ENCODE measurements at regions not wholly inside any gene's neighbourhood (a gene's known extent, or its start where the extent isn't known, plus 50 kb on each side); places are given as distances from the start of the nearest gene placed in this dataset.

GRCh38 chr14:51544901-51545300 lies 106.8 kb upstream of the FRMD6 start:
- ChIA-PET POLR2A (no interaction called here), CTCF (interaction anchor here (0.6 kb wide), 1 partner anchor 243 kb away, joined by 3 read pairs; no protein-coding TSS in a partner anchor)
- DNase-seq = no peak
- Mint-ChIP-seq H3K27ac (no peak overlapping the region), H3K27me3 (peaks cover 6% of the 10 kb centered on the region), H3K36me3 (ENCODE audit: low read depth) (no peaks in the 10 kb centered on the region), H3K9me3 (ENCODE audit: low read depth) (no peaks in the 10 kb centered on the region), H3K4me3 (no peak overlapping the region), H3K4me1 (no peaks in the 10 kb centered on the region)
- no peak for ATAC-seq
- intact Hi-C loops (cut with DNase I, micrococcal nuclease) = no loop called here

- H3K27ac Mint-ChIP-seq = no peak overlapping the region
- intact Hi-C loops (cut with DNase I, micrococcal nuclease) = no loop called here
- no peaks in the 10 kb centered on the region for H3K4me1 Mint-ChIP-seq
- ATAC-seq (no peak), DNase-seq (no peak)
- H3K9me3 Mint-ChIP-seq (ENCODE audit: low read depth) = no peaks in the 10 kb centered on the region
- H3K36me3 Mint-ChIP-seq (ENCODE audit: low read depth) = no peaks in the 10 kb centered on the region
- peaks cover 4% of the 10 kb centered on the region for H3K27me3 Mint-ChIP-seq
- H3K4me3 Mint-ChIP-seq = no peak overlapping the region
- ChIA-PET POLR2A (no interaction called here), CTCF (interaction anchor here (0.6 kb wide), 1 partner anchor 242 kb away, joined by 3 read pairs; no protein-coding TSS in a partner anchor)
Measured at GRCh38 chr14:51545396-51545795, 106.3 kb upstream of the FRMD6 start.

GRCh38 chr14:51546099-51546498 lies 105.6 kb upstream of the FRMD6 start:
- intact Hi-C loops (cut with DNase I, micrococcal nuclease) = no loop called here
- ATAC-seq = no peak
- Mint-ChIP-seq H3K27me3 (peaks cover 7% of the 10 kb centered on the region), H3K9me3 (ENCODE audit: low read depth) (no peaks in the 10 kb centered on the region), H3K36me3 (ENCODE audit: low read depth) (no peaks in the 10 kb centered on the region), H3K27ac (no peak overlapping the region), H3K4me3 (no peak overlapping the region), H3K4me1 (no peaks in the 10 kb centered on the region)
- ChIA-PET CTCF (no interaction called here), POLR2A (no interaction called here)
- no peak for DNase-seq

GRCh38 chr14:51546603-51547258 lies 105.0 kb upstream of the FRMD6 start:
- Mint-ChIP-seq H3K4me3 (no peak overlapping the region), H3K27me3 (peaks cover 6% of the 10 kb centered on the region), H3K36me3 (ENCODE audit: low read depth) (no peaks in the 10 kb centered on the region), H3K27ac (no peak overlapping the region), H3K4me1 (no peaks in the 10 kb centered on the region), H3K9me3 (ENCODE audit: low read depth) (no peaks in the 10 kb centered on the region)
- ChIA-PET CTCF (interaction anchor here (0.7 kb wide), 1 partner anchor 246 kb away, joined by 3 read pairs; no protein-coding TSS in a partner anchor), POLR2A (no interaction called here)
- intact Hi-C loops (cut with DNase I, micrococcal nuclease) = no loop called here
- DNase-seq = no peak
- no peak for ATAC-seq

GRCh38 chr14:51547260-51547659 lies 104.5 kb upstream of the FRMD6 start:
- DNase-seq (no peak), ATAC-seq (no peak)
- no peaks in the 10 kb centered on the region for H3K9me3 Mint-ChIP-seq (ENCODE audit: low read depth)
- H3K4me1 Mint-ChIP-seq = no peaks in the 10 kb centered on the region
- CTCF ChIA-PET = no interaction called here
- H3K27me3 Mint-ChIP-seq = peaks cover 6% of the 10 kb centered on the region
- no peak overlapping the region for H3K27ac Mint-ChIP-seq
- H3K36me3 Mint-ChIP-seq (ENCODE audit: low read depth) = no peaks in the 10 kb centered on the region
- POLR2A ChIA-PET = interaction anchor here (0.6 kb wide), 1 partner anchor 164 kb away, joined by 3 read pairs; no protein-coding TSS in a partner anchor
- no peak overlapping the region for H3K4me3 Mint-ChIP-seq
- intact Hi-C loops (cut with DNase I, micrococcal nuclease) = no loop called here

GRCh38 chr14:51547701-51548100 lies 104.0 kb upstream of the FRMD6 start:
- Mint-ChIP-seq H3K4me1 (no peaks in the 10 kb centered on the region), H3K4me3 (no peak overlapping the region), H3K27me3 (peaks cover 6% of the 10 kb centered on the region), H3K36me3 (ENCODE audit: low read depth) (no peaks in the 10 kb centered on the region), H3K27ac (no peak overlapping the region), H3K9me3 (ENCODE audit: low read depth) (no peaks in the 10 kb centered on the region)
- ATAC-seq (no peak), DNase-seq (no peak)
- POLR2A ChIA-PET = interaction anchor here (0.6 kb wide), 1 partner anchor 165 kb away, joined by 3 read pairs; no protein-coding TSS in a partner anchor
- CTCF ChIA-PET = no interaction called here
- intact Hi-C loops (cut with DNase I, micrococcal nuclease) = no loop called here

- H3K4me3 Mint-ChIP-seq = no peak overlapping the region
- ATAC-seq = no peak
Measured at GRCh38 chr14:51548187-51548586, 103.5 kb upstream of the FRMD6 start.

GRCh38 chr14:51550636-51551035 lies 101.1 kb upstream of the FRMD6 start:
- POLR2A ChIA-PET = no interaction called here

More at GRCh38 chr14:51548187-51548586, 103.5 kb upstream of the FRMD6 start:
- CTCF ChIA-PET = no interaction called here
- DNase-seq = no peak
- Mint-ChIP-seq H3K4me1 (no peaks in the 10 kb centered on the region), H3K27me3 (peaks cover 6% of the 10 kb centered on the region), H3K27ac (no peak overlapping the region), H3K9me3 (ENCODE audit: low read depth) (no peaks in the 10 kb centered on the region), H3K36me3 (ENCODE audit: low read depth) (no peaks in the 10 kb centered on the region)
- POLR2A ChIA-PET = no interaction called here
- intact Hi-C loops (cut with DNase I, micrococcal nuclease) = no loop called here

GRCh38 chr14:51552275-51552674 lies 99.4 kb upstream of the FRMD6 start:
- DNase-seq (no peak), ATAC-seq (no peak)
- peaks cover 6% of the 10 kb centered on the region for H3K27me3 Mint-ChIP-seq
- no peaks in the 10 kb centered on the region for H3K9me3 Mint-ChIP-seq (ENCODE audit: low read depth)
- H3K4me3 Mint-ChIP-seq = no peak overlapping the region
- H3K4me1 Mint-ChIP-seq = no peaks in the 10 kb centered on the region
- no peak overlapping the region for H3K27ac Mint-ChIP-seq
- intact Hi-C loops (cut with DNase I, micrococcal nuclease) = no loop called here
- no peaks in the 10 kb centered on the region for H3K36me3 Mint-ChIP-seq (ENCODE audit: low read depth)
- POLR2A ChIA-PET = no interaction called here
- CTCF ChIA-PET = interaction anchor here (0.6 to 1.0 kb wide), 2 partner anchors 32 to 88 kb away, joined by 3 to 4 read pairs; no protein-coding TSS in a partner anchor

More at GRCh38 chr14:51550636-51551035, 101.1 kb upstream of the FRMD6 start:
- Mint-ChIP-seq H3K4me3 (no peak overlapping the region), H3K36me3 (ENCODE audit: low read depth) (no peaks in the 10 kb centered on the region), H3K4me1 (no peaks in the 10 kb centered on the region), H3K9me3 (ENCODE audit: low read depth) (no peaks in the 10 kb centered on the region), H3K27ac (no peak overlapping the region), H3K27me3 (peaks cover 6% of the 10 kb centered on the region)
- CTCF ChIA-PET = no interaction called here
- DNase-seq = no peak
- ATAC-seq = no peak
- intact Hi-C loops (cut with DNase I, micrococcal nuclease) = no loop called here

GRCh38 chr14:51552768-51553404 lies 98.8 kb upstream of the FRMD6 start:
- ChIA-PET CTCF (interaction anchor here (0.6 to 1.4 kb wide), 3 partner anchors 32 to 184 kb away, joined by 3 to 4 read pairs (median 3); no protein-coding TSS in a partner anchor), POLR2A (no interaction called here)
- ATAC-seq = no peak
- Mint-ChIP-seq H3K27ac (no peak overlapping the region), H3K27me3 (peaks cover 4% of the 10 kb centered on the region), H3K4me3 (no peak overlapping the region), H3K9me3 (ENCODE audit: low read depth) (no peaks in the 10 kb centered on the region), H3K4me1 (no peaks in the 10 kb centered on the region), H3K36me3 (ENCODE audit: low read depth) (no peaks in the 10 kb centered on the region)
- DNase-seq = no peak
- intact Hi-C loops (cut with DNase I, micrococcal nuclease) = no loop called here

- Mint-ChIP-seq H3K27ac (no peak overlapping the region), H3K36me3 (ENCODE audit: low read depth) (no peaks in the 10 kb centered on the region), H3K4me3 (no peak overlapping the region), H3K27me3 (peaks cover 4% of the 10 kb centered on the region), H3K9me3 (ENCODE audit: low read depth) (no peaks in the 10 kb centered on the region), H3K4me1 (no peaks in the 10 kb centered on the region)
- no peak for DNase-seq
- ChIA-PET POLR2A (interaction anchor here (0.6 kb wide), 1 partner anchor 225 kb away, joined by 4 read pairs; no protein-coding TSS in a partner anchor), CTCF (no interaction called here)
- no peak for ATAC-seq
- intact Hi-C loops (cut with DNase I, micrococcal nuclease) = no loop called here
Measured at GRCh38 chr14:51554339-51554920, 97.3 kb upstream of the FRMD6 start.

- Mint-ChIP-seq H3K4me1 (no peaks in the 10 kb centered on the region), H3K27ac (no peak overlapping the region), H3K9me3 (ENCODE audit: low read depth) (no peaks in the 10 kb centered on the region), H3K4me3 (no peak overlapping the region), H3K36me3 (ENCODE audit: low read depth) (no peaks in the 10 kb centered on the region), H3K27me3 (peaks cover 4% of the 10 kb centered on the region)
- intact Hi-C loops (cut with DNase I, micrococcal nuclease) = loop anchor here in 1 of 2 experiments (1.0 kb wide), 1 partner anchor 225 kb away; no protein-coding TSS in a partner anchor
- ChIA-PET CTCF (no interaction called here), POLR2A (interaction anchor here (0.6 kb wide), 1 partner anchor 224 kb away, joined by 4 read pairs; no protein-coding TSS in a partner anchor)
- no peak for DNase-seq
- no peak for ATAC-seq
Measured at GRCh38 chr14:51554953-51555352, 96.8 kb upstream of the FRMD6 start.
